ENCODE measurements at regions not wholly inside any gene's neighbourhood (a gene's known extent, or its start where the extent isn't known, plus 50 kb on each side); places are given as distances from the start of the nearest gene placed in this dataset.

DNA sequence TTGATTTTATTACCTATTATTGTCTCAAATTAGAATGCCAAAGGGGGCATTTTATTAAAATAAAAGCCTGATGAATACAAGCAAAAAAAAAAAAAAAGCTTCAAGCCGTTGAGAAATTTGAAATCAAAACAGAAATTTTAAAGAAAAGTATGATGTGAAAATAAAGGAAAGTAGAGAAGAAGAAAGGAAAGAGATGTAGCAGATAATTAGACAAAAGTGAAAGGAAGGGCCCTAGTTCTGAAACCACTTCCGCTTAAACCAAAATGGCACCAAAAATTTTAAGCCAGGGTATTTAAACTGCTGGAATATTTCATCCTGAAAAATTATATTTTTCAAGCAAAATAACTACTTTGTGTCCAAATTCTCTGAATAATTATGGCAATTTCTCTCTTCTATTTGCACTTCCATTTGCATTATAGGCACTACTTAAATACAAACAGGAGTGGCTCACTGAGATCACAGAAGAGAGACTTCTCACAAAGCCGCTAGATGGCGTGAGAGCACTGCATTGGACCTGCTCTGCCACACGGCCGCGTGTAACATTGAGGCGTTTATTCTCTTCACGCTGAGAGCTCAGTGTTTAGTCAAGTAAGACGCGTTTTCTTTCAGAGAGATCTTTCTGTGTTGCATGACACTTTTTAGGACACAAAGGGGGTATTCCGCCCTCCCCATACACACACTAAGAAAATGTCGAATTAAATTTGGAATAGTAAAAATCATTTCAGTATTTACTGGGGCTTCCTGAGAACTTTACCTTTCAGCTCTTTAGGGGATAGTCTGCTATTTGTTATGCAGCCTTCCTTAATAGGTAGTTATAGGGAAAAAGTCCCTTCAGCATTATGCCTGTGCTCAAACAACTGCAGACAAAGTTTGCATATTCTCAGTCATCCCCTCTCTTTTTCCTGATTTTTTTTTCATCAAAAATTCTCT is 368.4 kb upstream of the CCNH start (continued):
- TF ChIP-seq, protein P1, sequence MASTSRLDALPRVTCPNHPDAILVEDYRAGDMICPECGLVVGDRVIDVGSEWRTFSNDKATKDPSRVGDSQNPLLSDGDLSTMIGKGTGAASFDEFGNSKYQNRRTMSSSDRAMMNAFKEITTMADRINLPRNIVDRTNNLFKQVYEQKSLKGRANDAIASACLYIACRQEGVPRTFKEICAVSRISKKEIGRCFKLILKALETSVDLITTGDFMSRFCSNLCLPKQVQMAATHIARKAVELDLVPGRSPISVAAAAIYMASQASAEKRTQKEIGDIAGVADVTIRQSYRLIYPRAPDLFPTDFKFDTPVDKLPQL (IDR thresholded peaks at IDR 0.05; ENCODE audit: extremely low read depth, insufficient read length): no peak
- TF ChIP-seq NBN (IDR thresholded peaks at IDR 0.05; ENCODE audit: low read depth) (no peak), MYC (IDR thresholded peaks at IDR 0.05; ENCODE audit: low read depth, low read length) (peak; percentile 61), MYC (CRISPR knock-in tag; IDR thresholded peaks at IDR 0.05; ENCODE audit: borderline replicate concordance, low read depth) (no peak), RB1 (IDR thresholded peaks at IDR 0.05; ENCODE audit: low read depth) (peak; percentile 30; the same call in 1 of the 2 replicates), FOSL1 (tag; conservative IDR thresholded peaks at IDR 0.05) (no peak), KHSRP (IDR thresholded peaks at IDR 0.05) (no peak), TEAD1 (CRISPR knock-in tag; IDR thresholded peaks at IDR 0.05) (no peak)
- TF ChIP-seq, protein P2, sequence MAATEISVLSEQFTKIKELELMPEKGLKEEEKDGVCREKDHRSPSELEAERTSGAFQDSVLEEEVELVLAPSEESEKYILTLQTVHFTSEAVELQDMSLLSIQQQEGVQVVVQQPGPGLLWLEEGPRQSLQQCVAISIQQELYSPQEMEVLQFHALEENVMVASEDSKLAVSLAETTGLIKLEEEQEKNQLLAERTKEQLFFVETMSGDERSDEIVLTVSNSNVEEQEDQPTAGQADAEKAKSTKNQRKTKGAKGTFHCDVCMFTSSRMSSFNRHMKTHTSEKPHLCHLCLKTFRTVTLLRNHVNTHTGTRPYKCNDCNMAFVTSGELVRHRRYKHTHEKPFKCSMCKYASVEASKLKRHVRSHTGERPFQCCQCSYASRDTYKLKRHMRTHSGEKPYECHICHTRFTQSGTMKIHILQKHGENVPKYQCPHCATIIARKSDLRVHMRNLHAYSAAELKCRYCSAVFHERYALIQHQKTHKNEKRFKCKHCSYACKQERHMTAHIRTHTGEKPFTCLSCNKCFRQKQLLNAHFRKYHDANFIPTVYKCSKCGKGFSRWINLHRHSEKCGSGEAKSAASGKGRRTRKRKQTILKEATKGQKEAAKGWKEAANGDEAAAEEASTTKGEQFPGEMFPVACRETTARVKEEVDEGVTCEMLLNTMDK (IDR thresholded peaks at IDR 0.05; ENCODE audit: borderline replicate concordance, insufficient read depth, low read depth, low read length, poor library complexity, severe bottlenecking): peak; percentile 6

Data from K562 (cell line).